Parathyroid adenoma (tissue), 2 donors: ENCODE measurements at regions not wholly inside any gene's neighbourhood (a gene's known extent, or its start where the extent isn't known, plus 50 kb on each side); places are given as distances from the start of the nearest gene placed in this dataset.
"Not testable (repeated sequence)": the region's sequence is repeated elsewhere in the genome, so short reads cannot be mapped to it uniquely, and the experiment has no call there.

Source experiments
- H2AFZ ChIP-seq: fragments of 300-600 bp; sonication (generic); one replicate; pipeline ENCODE4 v1.7.0; 2017; ENCODE audit warnings: antibody characterized with exemption, mild to moderate bottlenecking
- H3K27ac ChIP-seq: fragments of 300-600 bp; sonication (generic); one replicate; pipeline ENCODE4 v1.7.0; 2017
- H3K27me3 ChIP-seq: fragments of 300-600 bp; sonication (generic); one replicate; pipeline ENCODE4 v1.7.0; 2017; ENCODE audit warnings: low read length; ENCODE audit not compliant: control insufficient read depth, insufficient read depth
- H3K36me3 ChIP-seq: fragments of 300-600 bp; sonication (generic); one replicate; pipeline ENCODE4 v1.7.0; 2017; ENCODE audit warnings: low read length; ENCODE audit not compliant: control insufficient read depth, insufficient read depth
- H3K4me1 ChIP-seq: fragments of 300-600 bp; sonication (generic); one replicate; pipeline ENCODE4 v1.7.0; 2017; ENCODE audit warnings: control low read depth
- H3K4me2 ChIP-seq: fragments of 300-600 bp; sonication (generic); one replicate; pipeline ENCODE4 v1.7.0; 2017; ENCODE audit warnings: low read length
- H3K4me3 ChIP-seq: fragments of 300-600 bp; sonication (generic); one replicate; pipeline ENCODE4 v1.7.0; 2017; ENCODE audit warnings: low read depth, low read length
- H3K79me2 ChIP-seq: fragments of 300-600 bp; sonication (generic); one replicate; pipeline ENCODE4 v1.7.0; 2017; ENCODE audit warnings: control low read depth
- H3K9ac ChIP-seq: fragments of 300-600 bp; sonication (generic); one replicate; pipeline ENCODE4 v1.7.0; 2017; ENCODE audit warnings: mild to moderate bottlenecking
- H3K9me3 ChIP-seq: fragments of 300-600 bp; sonication (generic); one replicate; pipeline ENCODE4 v1.7.0; 2017; ENCODE audit warnings: low read length; ENCODE audit not compliant: control insufficient read depth
- CTCF ChIP-seq: fragments of 300-600 bp; sonication (generic); IDR thresholded peaks from one replicate; pipeline ENCODE4 v1.7.0; 2017; ENCODE audit warnings: antibody characterized with exemption, mild to moderate bottlenecking
- donor health status: primary hyperparathyroidism.

GRCh38 chrX:155745792-155746191 is 133.0 kb upstream of the TMLHE start:
- H2AFZ ChIP-seq: no peak overlapping the region
- no peaks in the 10 kb centered on the region for H3K36me3 ChIP-seq
- H3K4me2 ChIP-seq: no peak overlapping the region
- no peaks in the 10 kb centered on the region for H3K79me2 ChIP-seq
- H3K9me3 ChIP-seq: no peaks in the 10 kb centered on the region
- H3K9ac ChIP-seq: no peak overlapping the region
- TF ChIP-seq CTCF: no peak
- H3K27me3 ChIP-seq: no peaks in the 10 kb centered on the region
- no peak overlapping the region for H3K4me3 ChIP-seq
- H3K27ac ChIP-seq: no peak overlapping the region
- no peaks in the 10 kb centered on the region for H3K4me1 ChIP-seq

DNA sequence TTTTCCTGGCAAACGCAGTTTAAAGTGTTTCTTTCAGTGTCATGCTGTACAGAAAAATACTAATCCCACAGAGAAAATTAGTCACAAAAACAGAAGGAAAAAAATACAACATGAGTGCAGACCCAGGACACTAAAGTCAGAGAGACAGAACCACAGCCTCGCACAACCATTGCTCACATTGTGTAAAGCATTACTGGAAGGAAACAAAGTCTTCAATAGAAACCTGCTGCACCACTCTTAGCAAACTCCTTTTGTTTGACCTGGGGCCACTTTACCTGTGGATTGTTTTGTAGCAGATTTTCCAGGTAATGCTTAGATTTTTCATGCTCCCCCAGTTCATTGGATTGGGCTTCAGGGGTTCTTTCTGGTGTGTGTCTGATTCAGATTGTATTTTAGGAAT is 131.8 kb upstream of the TMLHE start:
- H3K9me3 ChIP-seq: no peaks in the 10 kb centered on the region
- no peaks in the 10 kb centered on the region for H3K4me1 ChIP-seq
- no peak overlapping the region for H3K9ac ChIP-seq
- no peak overlapping the region for H3K4me2 ChIP-seq
- TF ChIP-seq CTCF: no peak
- H3K27ac ChIP-seq: no peak overlapping the region
- H3K79me2 ChIP-seq: no peaks in the 10 kb centered on the region
- no peaks in the 10 kb centered on the region for H3K36me3 ChIP-seq
- no peaks in the 10 kb centered on the region for H3K27me3 ChIP-seq
- no peak overlapping the region for H2AFZ ChIP-seq
- H3K4me3 ChIP-seq: no peak overlapping the region

DNA sequence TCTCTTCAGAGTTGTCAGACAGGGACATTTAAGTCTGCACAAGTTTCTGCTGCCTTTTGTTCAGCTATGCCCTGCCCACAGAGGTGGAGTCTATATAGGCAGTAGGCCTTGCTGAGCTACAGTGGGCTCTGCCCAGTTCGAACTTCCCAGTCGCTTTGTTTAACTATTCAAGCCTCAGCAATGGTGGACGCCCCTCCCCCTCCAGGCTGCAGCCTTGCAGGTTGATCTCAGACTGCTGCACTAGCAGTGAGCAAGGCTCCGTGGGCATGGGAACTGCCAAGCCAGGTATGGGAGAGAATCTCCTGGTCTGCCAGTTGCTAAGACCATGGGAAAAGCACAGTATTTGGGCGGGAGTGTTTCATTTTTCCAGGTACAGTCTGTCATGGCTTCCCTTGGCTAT is 115.6 kb upstream of the TMLHE start:
- not testable (repeated sequence) for H3K36me3 ChIP-seq, H3K79me2 ChIP-seq, H3K4me3 ChIP-seq, H3K9me3 ChIP-seq, H3K4me1 ChIP-seq, H2AFZ ChIP-seq, H3K4me2 ChIP-seq, H3K27me3 ChIP-seq, H3K9ac ChIP-seq, H3K27ac ChIP-seq

DNA sequence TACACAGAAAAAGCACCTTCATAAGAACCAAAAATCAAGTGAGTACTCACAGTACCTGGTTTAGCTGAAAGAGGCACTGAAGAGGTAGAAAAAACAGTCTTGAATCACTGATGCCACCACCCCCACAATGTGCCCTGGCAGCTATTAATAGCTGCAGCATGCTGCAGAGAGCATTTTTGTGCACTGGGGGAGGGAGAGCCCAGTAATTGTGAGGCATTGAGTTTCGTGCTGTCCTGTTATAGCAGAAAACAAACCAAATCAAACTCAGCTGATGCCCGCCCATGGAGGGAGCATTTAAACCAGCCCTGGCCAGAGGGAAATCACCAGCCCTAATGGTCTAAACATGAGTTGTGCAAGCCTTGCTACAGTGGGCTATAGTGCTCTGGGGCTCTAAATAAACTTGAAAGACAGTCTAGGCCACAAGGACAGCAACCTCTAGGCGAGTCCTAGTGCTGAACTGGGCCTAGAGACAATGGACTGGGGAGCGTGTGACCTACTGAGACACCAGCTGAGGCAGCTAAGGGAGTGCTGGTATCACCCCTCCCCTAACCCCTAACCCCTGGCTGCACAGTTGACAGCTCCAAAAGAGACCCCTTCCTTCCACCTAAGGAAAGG is 106.3 kb upstream of the TMLHE start:
- H3K9ac ChIP-seq: no peak overlapping the region
- H2AFZ ChIP-seq: peak overlapping the region; percentile 62
- H3K79me2 ChIP-seq: no peaks in the 10 kb centered on the region
- H3K36me3 ChIP-seq: no peaks in the 10 kb centered on the region
- H3K4me3 ChIP-seq: no peak overlapping the region
- H3K4me2 ChIP-seq: no peak overlapping the region
- no peak for TF ChIP-seq CTCF
- H3K9me3 ChIP-seq: no peaks in the 10 kb centered on the region
- no peaks in the 10 kb centered on the region for H3K27me3 ChIP-seq
- no peaks in the 10 kb centered on the region for H3K4me1 ChIP-seq
- H3K27ac ChIP-seq: no peak overlapping the region

DNA sequence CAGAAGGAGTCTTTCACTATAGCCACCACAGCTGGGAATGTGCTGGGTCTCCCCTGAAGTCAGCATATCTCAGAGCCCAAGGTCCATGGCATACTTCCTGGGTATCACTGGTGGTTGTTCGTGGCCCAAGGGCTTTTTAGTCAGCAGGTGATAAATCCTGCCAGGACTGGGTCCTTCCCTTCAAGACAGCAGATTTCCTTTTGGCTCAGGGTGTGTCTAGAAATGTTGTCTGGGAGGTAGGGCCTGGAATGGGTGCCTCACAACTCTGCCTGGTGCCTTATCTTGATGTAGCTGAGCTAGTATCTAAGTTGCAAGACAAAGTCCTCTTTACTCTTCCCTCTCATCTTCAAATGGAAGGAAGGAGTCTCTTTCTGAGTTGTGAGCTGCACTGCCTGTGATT is 102.4 kb upstream of the TMLHE start:
- TF ChIP-seq CTCF: no peak
- Histone ChIP-seq H3K9ac (no peak overlapping the region), H3K4me1 (no peaks in the 10 kb centered on the region), H3K4me3 (no peak overlapping the region), H3K4me2 (no peak overlapping the region), H3K27me3 (no peaks in the 10 kb centered on the region), H3K27ac (no peak overlapping the region), H3K9me3 (no peaks in the 10 kb centered on the region), H2AFZ (no peak overlapping the region), H3K36me3 (no peaks in the 10 kb centered on the region), H3K79me2 (no peaks in the 10 kb centered on the region)
